ENCODE measurements at regions not wholly inside any gene's neighbourhood (a gene's known extent, or its start where the extent isn't known, plus 50 kb on each side); places are given as distances from the start of the nearest gene placed in this dataset.
A peak's percentile ranks its signal among the peaks of the same experiment; 100 is the strongest.
"Not testable (repeated sequence)": the region's sequence is repeated elsewhere in the genome, so short reads cannot be mapped to it uniquely, and the experiment has no call there.

- DNase-seq = no peak
Measured at GRCh38 chr14:87813686-87814085, 179.3 kb downstream of the GALC start.

- no peak for DNase-seq
Measured at GRCh38 chr14:87813211-87813610, 179.8 kb downstream of the GALC start.

GRCh38 chr14:87811246-87811645, 181.7 kb downstream of the GALC start:
- DNase-seq = no peak

GRCh38 chr14:87810711-87811110, 182.3 kb downstream of the GALC start:
- no peak for DNase-seq

GRCh38 chr14:87809261-87809660, 183.7 kb downstream of the GALC start:
- DNase-seq = no peak

GRCh38 chr14:87805315-87805723, 187.7 kb downstream of the GALC start:
- DNase-seq = peak; percentile 29

- no peak for DNase-seq
Measured at GRCh38 chr14:87800216-87800615, 192.8 kb downstream of the GALC start.

GRCh38 chr14:87799400-87799799, 193.6 kb downstream of the GALC start:
- no peak for DNase-seq

- DNase-seq = no peak
Measured at GRCh38 chr14:87797001-87797400, 196.0 kb downstream of the GALC start.

GRCh38 chr14:87794561-87794960, 198.4 kb downstream of the GALC start:
- no peak for DNase-seq

GRCh38 chr14:87785897-87786296, 207.1 kb downstream of the GALC start:
- no peak for DNase-seq

- DNase-seq = no peak
Measured at GRCh38 chr14:87784386-87784785, 208.6 kb downstream of the GALC start.

GRCh38 chr14:87783071-87783470, 209.9 kb downstream of the GALC start:
- DNase-seq = no peak

- no peak for DNase-seq
Measured at GRCh38 chr14:87772854-87773253, 220.1 kb downstream of the GALC start.

GRCh38 chr14:87767567-87767901, 225.4 kb downstream of the GALC start:
- no peak for DNase-seq

GRCh38 chr14:87758876-87759275, 234.1 kb downstream of the GALC start:
- no peak for DNase-seq

GRCh38 chr14:87756661-87757060, 236.3 kb downstream of the GALC start:
- no peak for DNase-seq

- DNase-seq = no peak
Measured at GRCh38 chr14:87754520-87755223, 238.3 kb downstream of the GALC start.

- no peak for DNase-seq
Measured at GRCh38 chr14:87748558-87748957, 244.4 kb downstream of the GALC start.

- DNase-seq = peak; percentile 5
Measured at GRCh38 chr14:87745507-87746118, 247.4 kb downstream of the GALC start.

GRCh38 chr14:87734577-87735360, 258.2 kb downstream of the GALC start:
- not testable (repeated sequence) for DNase-seq

- not testable (repeated sequence) for DNase-seq
Measured at GRCh38 chr14:87733115-87733514, 259.9 kb downstream of the GALC start.

GRCh38 chr14:87732562-87732961, 260.4 kb downstream of the GALC start:
- DNase-seq = no peak

GRCh38 chr14:87725318-87725717, 267.7 kb downstream of the GALC start:
- no peak for DNase-seq
